ENCODE measurements at regions not wholly inside any gene's neighbourhood (a gene's known extent, or its start where the extent isn't known, plus 50 kb on each side); places are given as distances from the start of the nearest gene placed in this dataset.

GRCh38 chr10:113300617-113301016 lies 252.2 kb upstream of the HABP2 start:
- H3K4me2 ChIP-seq (ENCODE audit: low read length), result no peak overlapping the region
- DNase-seq (ENCODE audit: low spot score), result peak; percentile 23
- no peaks in the 10 kb centered on the region for H3K79me2 ChIP-seq (ENCODE audit: insufficient read depth, low read depth, low read length)
- no peaks in the 10 kb centered on the region for H3K36me3 ChIP-seq (ENCODE audit: insufficient read depth, low read length)
- no peaks in the 10 kb centered on the region for H3K9me2 ChIP-seq (ENCODE audit: insufficient read depth, low read length)
- H3K9me3 ChIP-seq (ENCODE audit: low read length), result no peaks in the 10 kb centered on the region
- intact Hi-C loops (cut with micrococcal nuclease; ENCODE audit: unreplicated experiment), result no loop called here
- no peak for TF ChIP-seq EZH2phosphoT487 (IDR thresholded peaks at IDR 0.05; ENCODE audit: borderline replicate concordance, low read depth, low read length)
- TF ChIP-seq, protein P1, sequence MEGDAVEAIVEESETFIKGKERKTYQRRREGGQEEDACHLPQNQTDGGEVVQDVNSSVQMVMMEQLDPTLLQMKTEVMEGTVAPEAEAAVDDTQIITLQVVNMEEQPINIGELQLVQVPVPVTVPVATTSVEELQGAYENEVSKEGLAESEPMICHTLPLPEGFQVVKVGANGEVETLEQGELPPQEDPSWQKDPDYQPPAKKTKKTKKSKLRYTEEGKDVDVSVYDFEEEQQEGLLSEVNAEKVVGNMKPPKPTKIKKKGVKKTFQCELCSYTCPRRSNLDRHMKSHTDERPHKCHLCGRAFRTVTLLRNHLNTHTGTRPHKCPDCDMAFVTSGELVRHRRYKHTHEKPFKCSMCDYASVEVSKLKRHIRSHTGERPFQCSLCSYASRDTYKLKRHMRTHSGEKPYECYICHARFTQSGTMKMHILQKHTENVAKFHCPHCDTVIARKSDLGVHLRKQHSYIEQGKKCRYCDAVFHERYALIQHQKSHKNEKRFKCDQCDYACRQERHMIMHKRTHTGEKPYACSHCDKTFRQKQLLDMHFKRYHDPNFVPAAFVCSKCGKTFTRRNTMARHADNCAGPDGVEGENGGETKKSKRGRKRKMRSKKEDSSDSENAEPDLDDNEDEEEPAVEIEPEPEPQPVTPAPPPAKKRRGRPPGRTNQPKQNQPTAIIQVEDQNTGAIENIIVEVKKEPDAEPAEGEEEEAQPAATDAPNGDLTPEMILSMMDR (conservative IDR thresholded peaks at IDR 0.05; ENCODE audit: low read length), result no peak
- no peak overlapping the region for H3K4me3 ChIP-seq (ENCODE audit: low read depth, low read length, poor library complexity, severe bottlenecking)
- H3K27ac ChIP-seq (ENCODE audit: low read depth, low read length, poor library complexity, severe bottlenecking), result no peak overlapping the region
- no peaks in the 10 kb centered on the region for H4K20me1 ChIP-seq (ENCODE audit: insufficient read depth, low read length)
- BruUV-seq (replicated peaks), result no TSS peak
- peak overlapping the region; percentile 45; the same call in 1 of the 2 replicates for H2AFZ ChIP-seq (ENCODE audit: low read length)
- ChIA-PET CTCF (ENCODE audit: unreplicated experiment) (no interaction called here), POLR2A (interaction anchor here (1.4 kb wide), 1 partner anchor 18 kb away, joined by 4 read pairs; no protein-coding TSS in a partner anchor)
- no peaks in the 10 kb centered on the region for H3K4me1 ChIP-seq (ENCODE audit: insufficient read depth, low read length, poor library complexity, severe bottlenecking)

GRCh38 chr10:113301342-113301984 lies 251.4 kb upstream of the HABP2 start:
- no TSS peak for BruUV-seq (replicated peaks)
- peak; percentile 13 for DNase-seq (ENCODE audit: low spot score)
- ChIA-PET CTCF (ENCODE audit: unreplicated experiment) (no interaction called here), POLR2A (interaction anchor here (0.8 to 1.4 kb wide), 2 partner anchors 17 to 86 kb away, joined by 3 to 4 read pairs; no protein-coding TSS in a partner anchor)
- H3K36me3 ChIP-seq (ENCODE audit: insufficient read depth, low read length), result no peaks in the 10 kb centered on the region
- H3K9me2 ChIP-seq (ENCODE audit: insufficient read depth, low read length), result no peaks in the 10 kb centered on the region
- no peak overlapping the region for H3K4me3 ChIP-seq (ENCODE audit: low read depth, low read length, poor library complexity, severe bottlenecking)
- no peaks in the 10 kb centered on the region for H4K20me1 ChIP-seq (ENCODE audit: insufficient read depth, low read length)
- no peaks in the 10 kb centered on the region for H3K9me3 ChIP-seq (ENCODE audit: low read length)
- H3K79me2 ChIP-seq (ENCODE audit: insufficient read depth, low read depth, low read length), result no peaks in the 10 kb centered on the region
- no peaks in the 10 kb centered on the region for H3K4me1 ChIP-seq (ENCODE audit: insufficient read depth, low read length, poor library complexity, severe bottlenecking)
- intact Hi-C loops (cut with micrococcal nuclease; ENCODE audit: unreplicated experiment), result no loop called here
- no peak overlapping the region; the same call in 1 of the 2 replicates for H2AFZ ChIP-seq (ENCODE audit: low read length)
- TF ChIP-seq, protein P1 (conservative IDR thresholded peaks at IDR 0.05; ENCODE audit: low read length), result peak; percentile 58
- no peak for TF ChIP-seq EZH2phosphoT487 (IDR thresholded peaks at IDR 0.05; ENCODE audit: borderline replicate concordance, low read depth, low read length)
- H3K27ac ChIP-seq (ENCODE audit: low read depth, low read length, poor library complexity, severe bottlenecking), result no peak overlapping the region
- H3K4me2 ChIP-seq (ENCODE audit: low read length), result no peak overlapping the region

DNA sequence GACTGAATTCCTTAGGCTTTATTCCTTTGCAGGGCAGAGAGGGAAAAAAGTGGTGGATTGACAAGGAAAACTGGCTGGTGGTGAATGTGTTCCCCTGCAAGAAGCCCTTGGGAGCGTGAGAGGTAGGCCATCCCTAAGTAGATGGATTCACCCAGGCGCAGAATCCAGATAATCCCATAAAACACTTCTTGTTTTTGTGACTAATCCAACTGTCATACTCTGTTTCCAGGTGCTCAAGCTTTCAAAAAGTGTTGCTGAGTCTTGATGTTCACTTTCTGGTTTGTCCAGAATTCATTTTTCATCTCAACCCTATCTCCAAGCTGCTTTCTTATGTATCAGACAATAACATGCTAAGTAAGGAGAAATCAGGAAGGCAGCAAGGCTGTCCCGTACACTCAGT lies 250.8 kb upstream of the HABP2 start:
- Histone ChIP-seq H3K4me3 (ENCODE audit: low read depth, low read length, poor library complexity, severe bottlenecking) (no peak overlapping the region), H2AFZ (ENCODE audit: low read length) (no peak overlapping the region), H3K27ac (ENCODE audit: low read depth, low read length, poor library complexity, severe bottlenecking) (no peak overlapping the region), H3K9me3 (ENCODE audit: low read length) (no peaks in the 10 kb centered on the region), H3K9me2 (ENCODE audit: insufficient read depth, low read length) (no peaks in the 10 kb centered on the region), H3K36me3 (ENCODE audit: insufficient read depth, low read length) (no peaks in the 10 kb centered on the region), H3K79me2 (ENCODE audit: insufficient read depth, low read depth, low read length) (no peaks in the 10 kb centered on the region), H4K20me1 (ENCODE audit: insufficient read depth, low read length) (no peaks in the 10 kb centered on the region), H3K4me1 (ENCODE audit: insufficient read depth, low read length, poor library complexity, severe bottlenecking) (no peaks in the 10 kb centered on the region), H3K4me2 (ENCODE audit: low read length) (no peak overlapping the region)
- ChIA-PET CTCF (ENCODE audit: unreplicated experiment) (no interaction called here), POLR2A (no interaction called here)
- no peak for DNase-seq (ENCODE audit: low spot score)
- BruUV-seq (replicated peaks), result no TSS peak
- intact Hi-C loops (cut with micrococcal nuclease; ENCODE audit: unreplicated experiment), result no loop called here
- TF ChIP-seq EZH2phosphoT487 (IDR thresholded peaks at IDR 0.05; ENCODE audit: borderline replicate concordance, low read depth, low read length), result no peak
- TF ChIP-seq, protein P1 (conservative IDR thresholded peaks at IDR 0.05; ENCODE audit: low read length), result no peak
